Fibroblast of mammary gland (primary cell): ENCODE measurements at regions not wholly inside any gene's neighbourhood (a gene's known extent, or its start where the extent isn't known, plus 50 kb on each side); places are given as distances from the start of the nearest gene placed in this dataset.
A peak's percentile ranks its signal among the peaks of the same experiment; 100 is the strongest.

Experiments used
- DNase-seq: peaks from one replicate; pipeline ENCODE4 v3.0.0-alpha.2; 2010; ENCODE audit warnings: low read depth
- H3K4me3 ChIP-seq: 2 replicates; pipeline ENCODE4 v1.5.1; 2011; ENCODE audit warnings: low read depth, mild to moderate bottlenecking, low read length, moderate library complexity; ENCODE audit not compliant: control insufficient read depth
- CTCF ChIP-seq: conservative IDR thresholded peaks from 2 replicates; pipeline ENCODE4 v1.5.1; 2011; ENCODE audit warnings: low read depth, low read length, inconsistent platforms; ENCODE audit not compliant: control insufficient read depth, insufficient read depth

GRCh38 chr11:109166441-109166840 is 255.5 kb upstream of the C11orf87 start:
- no peak overlapping the region for H3K4me3 ChIP-seq
- no peak for DNase-seq
- TF ChIP-seq CTCF = no peak

- no peak for DNase-seq
- TF ChIP-seq CTCF = no peak
- no peak overlapping the region for H3K4me3 ChIP-seq
Observed at GRCh38 chr11:109173504-109173903, 248.5 kb upstream of the C11orf87 start.

GRCh38 chr11:109184376-109184775 is 237.6 kb upstream of the C11orf87 start:
- H3K4me3 ChIP-seq = no peak overlapping the region
- no peak for DNase-seq
- TF ChIP-seq CTCF = no peak

GRCh38 chr11:109192864-109193263 is 229.1 kb upstream of the C11orf87 start:
- no peak overlapping the region for H3K4me3 ChIP-seq
- no peak for TF ChIP-seq CTCF

GRCh38 chr11:109193880-109194279 is 228.1 kb upstream of the C11orf87 start:
- H3K4me3 ChIP-seq = no peak overlapping the region
- DNase-seq = no peak
- no peak for TF ChIP-seq CTCF

More at GRCh38 chr11:109192864-109193263, 229.1 kb upstream of the C11orf87 start:
- no peak for DNase-seq

GRCh38 chr11:109196016-109196415 is 226.0 kb upstream of the C11orf87 start:
- DNase-seq = no peak
- TF ChIP-seq CTCF = no peak
- H3K4me3 ChIP-seq = no peak overlapping the region

GRCh38 chr11:109197656-109198055 is 224.3 kb upstream of the C11orf87 start:
- H3K4me3 ChIP-seq = no peak overlapping the region
- no peak for TF ChIP-seq CTCF
- peak; percentile 6 for DNase-seq
